Stomach (tissue), 4 donors: ENCODE measurements at regions not wholly inside any gene's neighbourhood (a gene's known extent, or its start where the extent isn't known, plus 50 kb on each side); places are given as distances from the start of the nearest gene placed in this dataset.

Source experiments
- CTCF ChIP-seq, 7 experiments: fragments of 450-650 bp in 4 of 7; fragments of 200-600 bp in 3 of 7; sonication (generic) in 3 of 7; IDR thresholded peaks; one replicate each; pipeline ENCODE4 v1.5.1; 2016 to 2019; ENCODE audit warnings: antibody characterized with exemption in 7 of 7, control low read depth in 2 of 7, mild to moderate bottlenecking in 1 of 7
- EP300 ChIP-seq: sonication (generic); formaldehyde crosslinking; IDR thresholded peaks from one replicate; pipeline ENCODE4 v1.6.1; 2017; ENCODE audit warnings: antibody characterized with exemption
- POLR2AphosphoS5 ChIP-seq, 3 donors: sonication (generic); formaldehyde crosslinking; IDR thresholded peaks; one replicate each; pipeline ENCODE4 v1.6.1; 2016; ENCODE audit warnings: antibody characterized with exemption in 3 of 3

GRCh38 chr6:114712129-114712662 is 369.4 kb upstream of the HS3ST5 start:
- TF ChIP-seq CTCF (IDR thresholded peaks at IDR 0.05), result no peak
- no peak for TF ChIP-seq EP300
- no peak for TF ChIP-seq POLR2AphosphoS5 (IDR thresholded peaks at IDR 0.05)
